ENCODE measurements at regions not wholly inside any gene's neighbourhood (a gene's known extent, or its start where the extent isn't known, plus 50 kb on each side); places are given as distances from the start of the nearest gene placed in this dataset.

DNA sequence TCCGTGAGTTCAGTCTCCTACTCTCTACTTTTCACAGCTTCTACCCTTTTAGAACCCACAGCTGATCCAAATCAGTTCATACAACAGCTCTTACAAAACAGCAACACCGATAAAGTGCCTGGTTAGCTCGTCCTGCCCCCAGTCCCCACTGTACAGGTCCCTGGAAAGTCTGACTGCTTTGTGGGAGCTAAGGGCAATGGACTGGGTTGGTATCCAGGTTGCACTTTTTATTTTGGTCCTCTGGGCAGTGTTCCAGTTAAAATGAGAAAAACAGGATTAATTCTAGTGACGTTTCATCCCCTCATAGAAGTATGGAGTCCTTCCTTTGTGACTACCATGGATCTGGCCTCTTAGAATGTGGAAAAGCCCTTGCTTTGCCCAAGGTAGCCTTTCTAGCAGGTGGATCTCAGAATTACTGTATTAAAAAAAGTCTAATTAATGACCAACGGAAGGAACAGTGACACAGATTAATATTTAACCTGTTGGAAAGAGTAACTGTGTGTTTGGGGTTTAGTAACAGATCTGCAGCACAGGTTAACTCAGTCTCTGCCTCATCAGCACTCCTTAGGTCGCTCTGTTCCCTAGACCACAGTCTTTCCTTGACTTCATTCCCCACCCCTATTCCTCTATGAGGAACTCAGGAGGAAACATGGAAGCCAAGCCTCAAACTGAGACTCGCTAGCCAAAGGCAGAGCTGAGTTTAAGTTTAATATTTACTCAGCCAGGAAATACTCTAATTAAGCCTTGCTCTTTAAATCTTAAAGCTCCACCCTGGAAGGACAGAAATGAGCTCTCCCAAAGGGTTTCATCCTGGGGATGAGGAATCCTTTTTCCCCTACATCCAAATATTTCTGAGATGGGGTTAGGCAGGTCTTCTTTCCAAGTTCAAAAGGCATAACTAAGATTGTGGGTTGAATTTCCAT is 52.8 kb upstream of the ITGA6 start:
- Histone ChIP-seq H3K36me3 (ENCODE audit: low read depth) (no peaks in the 10 kb centered on the region), H3K4me3 (no peak overlapping the region), H3K4me1 (ENCODE audit: low read depth) (peaks cover 10% of the 10 kb centered on the region), H3K9me3 (peaks cover 5% of the 10 kb centered on the region)
- TF ChIP-seq, protein P1, sequence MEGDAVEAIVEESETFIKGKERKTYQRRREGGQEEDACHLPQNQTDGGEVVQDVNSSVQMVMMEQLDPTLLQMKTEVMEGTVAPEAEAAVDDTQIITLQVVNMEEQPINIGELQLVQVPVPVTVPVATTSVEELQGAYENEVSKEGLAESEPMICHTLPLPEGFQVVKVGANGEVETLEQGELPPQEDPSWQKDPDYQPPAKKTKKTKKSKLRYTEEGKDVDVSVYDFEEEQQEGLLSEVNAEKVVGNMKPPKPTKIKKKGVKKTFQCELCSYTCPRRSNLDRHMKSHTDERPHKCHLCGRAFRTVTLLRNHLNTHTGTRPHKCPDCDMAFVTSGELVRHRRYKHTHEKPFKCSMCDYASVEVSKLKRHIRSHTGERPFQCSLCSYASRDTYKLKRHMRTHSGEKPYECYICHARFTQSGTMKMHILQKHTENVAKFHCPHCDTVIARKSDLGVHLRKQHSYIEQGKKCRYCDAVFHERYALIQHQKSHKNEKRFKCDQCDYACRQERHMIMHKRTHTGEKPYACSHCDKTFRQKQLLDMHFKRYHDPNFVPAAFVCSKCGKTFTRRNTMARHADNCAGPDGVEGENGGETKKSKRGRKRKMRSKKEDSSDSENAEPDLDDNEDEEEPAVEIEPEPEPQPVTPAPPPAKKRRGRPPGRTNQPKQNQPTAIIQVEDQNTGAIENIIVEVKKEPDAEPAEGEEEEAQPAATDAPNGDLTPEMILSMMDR (IDR thresholded peaks at IDR 0.05), result no peak
- DNase-seq (no peak), ATAC-seq (peak; percentile 72)
- intact Hi-C loops (cut with DNase I, micrococcal nuclease), result no loop called here

- intact Hi-C loops (cut with DNase I, micrococcal nuclease), result no loop called here
- DNase-seq, result no peak
- H3K4me3 ChIP-seq, result no peak overlapping the region
- H3K36me3 ChIP-seq (ENCODE audit: low read depth), result no peaks in the 10 kb centered on the region
- TF ChIP-seq, protein P1 (IDR thresholded peaks at IDR 0.05), result no peak
- peaks cover 1% of the 10 kb centered on the region for H3K9me3 ChIP-seq
- peak; percentile 90 for ATAC-seq
- H3K4me1 ChIP-seq (ENCODE audit: low read depth), result peaks cover 10% of the 10 kb centered on the region
Observed at GRCh38 chr2:172375251-172375650, 52.1 kb upstream of the ITGA6 start.

DNA sequence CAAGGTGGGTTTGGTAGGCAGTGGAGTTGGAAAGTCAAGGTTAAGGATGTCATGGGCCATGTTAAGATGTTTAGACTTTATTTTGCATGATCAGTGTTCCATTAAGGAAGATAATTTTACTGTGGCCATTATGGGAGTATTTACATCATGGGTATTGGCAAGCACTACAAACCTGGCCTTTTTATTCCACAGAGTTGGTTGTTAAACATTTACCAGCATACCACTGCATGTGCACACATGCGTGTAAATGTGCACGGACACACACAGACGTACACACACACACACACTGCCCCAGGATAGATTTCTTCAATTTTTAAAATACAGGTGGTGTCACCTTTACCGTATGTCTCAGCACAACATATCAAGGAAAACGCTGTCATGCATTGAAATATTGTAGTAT is 51.4 kb upstream of the ITGA6 start:
- TF ChIP-seq, protein P1 (IDR thresholded peaks at IDR 0.05), result no peak
- Histone ChIP-seq H3K36me3 (ENCODE audit: low read depth) (no peaks in the 10 kb centered on the region), H3K4me3 (no peak overlapping the region), H3K9me3 (no peaks in the 10 kb centered on the region), H3K4me1 (ENCODE audit: low read depth) (peaks cover 10% of the 10 kb centered on the region)
- ATAC-seq (no peak), DNase-seq (no peak)
- intact Hi-C loops (cut with DNase I, micrococcal nuclease), result no loop called here

- peaks cover 10% of the 10 kb centered on the region for H3K4me1 ChIP-seq (ENCODE audit: low read depth)
- DNase-seq, result no peak
- H3K36me3 ChIP-seq (ENCODE audit: low read depth), result no peaks in the 10 kb centered on the region
- intact Hi-C loops (cut with DNase I, micrococcal nuclease), result no loop called here
- TF ChIP-seq, protein P1 (IDR thresholded peaks at IDR 0.05), result no peak
- H3K9me3 ChIP-seq, result no peaks in the 10 kb centered on the region
- no peak for ATAC-seq
- H3K4me3 ChIP-seq, result no peak overlapping the region
Observed at GRCh38 chr2:172376505-172377125, 50.8 kb upstream of the ITGA6 start.

DNA sequence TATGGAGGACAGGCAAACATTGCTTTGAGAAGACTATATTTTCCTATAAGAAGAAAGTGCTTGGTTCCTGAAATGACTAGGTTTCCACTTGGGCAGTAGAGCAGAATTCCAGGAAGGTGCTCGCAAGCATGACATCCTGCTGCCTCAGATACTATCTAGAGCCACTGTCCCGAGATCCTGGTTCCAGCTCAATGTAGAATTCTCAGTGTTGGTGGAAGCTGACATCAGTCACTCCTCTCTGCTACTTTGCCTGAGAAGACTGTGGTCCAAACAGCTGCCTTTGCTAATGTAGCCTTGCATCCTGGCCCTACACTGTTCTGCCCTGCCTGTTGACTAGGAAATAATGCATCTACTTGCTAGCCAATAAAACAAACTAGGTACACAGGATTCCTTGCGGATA is 50.0 kb upstream of the ITGA6 start:
- ATAC-seq (no peak), DNase-seq (no peak)
- Histone ChIP-seq H3K4me3 (no peak overlapping the region), H3K36me3 (ENCODE audit: low read depth) (no peaks in the 10 kb centered on the region), H3K4me1 (ENCODE audit: low read depth) (peaks cover 10% of the 10 kb centered on the region), H3K9me3 (no peaks in the 10 kb centered on the region)
- TF ChIP-seq, protein P1 (IDR thresholded peaks at IDR 0.05), result no peak
- intact Hi-C loops (cut with DNase I, micrococcal nuclease), result no loop called here

Measured in mucosa of descending colon (tissue), 3 donors.